K562 (cell line): ENCODE measurements at regions not wholly inside any gene's neighbourhood (a gene's known extent, or its start where the extent isn't known, plus 50 kb on each side); places are given as distances from the start of the nearest gene placed in this dataset.

Experiments
- ATAC-seq: fragments of 200-7000 bp; cut with Tn5 transposase; 3 replicates; pipeline ENCODE4 v1.9.1; 2020; ENCODE audit warnings: moderate library complexity
- BruUV-seq: library from RNA; stranded (reverse); fragments of 400-500 nt; replicated peaks from 2 replicates; lab custom pipeline; 2021; lab: Mats Ljungman, UMichigan
- CTCF ChIA-PET: fragments of 300-600 bp; formaldehyde crosslinking; extraction: SDS; loops from one replicate; lab custom pipeline; 2021; ENCODE audit warnings: low intra/inter-chr PET ratio; lab: Yijun Ruan, JAX
- POLR2A ChIA-PET: fragments of 300-600, 350-650 bp; sonication (Branson Sonifier 250); formaldehyde crosslinking; extraction: SDS; loops from one replicate; lab custom pipeline; 2021; ENCODE audit warnings: antibody characterized with exemption, inconsistent platforms; lab: Yijun Ruan, JAX
- DNase-seq, 4 experiments: peaks; one replicate each; pipeline versions ENCODE4 v3.0.0 to v3.0.0-alpha.2; 2011 to 2018; ENCODE audit warnings: low spot score in 3 of 4, mixed read lengths in 3 of 4; ENCODE audit errors: extremely low read depth in 1 of 4
- FAIRE-seq: peaks from 2 replicates; lab custom pipeline; 2011; peaks lifted over from hg19 to GRCh38; lab: Jason Lieb, UNC
- H2AFZ ChIP-seq: 2 replicates; pipeline ENCODE4 v1.6.0; 2011; ENCODE audit warnings: low read depth, low read length, control low read depth, inconsistent platforms
- H3K27ac ChIP-seq: fragments of 200-600 bp; 3 replicates; pipeline ENCODE4 v1.8.0; 2011; ENCODE audit warnings: low read depth, mild to moderate bottlenecking, control low read depth, inconsistent platforms, low read length, moderate library complexity, mixed read lengths; ENCODE audit errors: extremely low read depth
- H3K27me3 ChIP-seq, 2 experiments: fragments of 300-600 bp in 1 of 2; 2 replicates in 1 of 2; 3 replicates in 1 of 2; pipeline versions ENCODE4 v1.6.0 to v1.8.0; 2011; ENCODE audit warnings: inconsistent platforms in 2 of 2, low read length in 2 of 2, mild to moderate bottlenecking in 1 of 2, mixed read lengths in 1 of 2, moderate library complexity in 1 of 2; ENCODE audit not compliant: control insufficient read depth in 2 of 2, insufficient read depth in 2 of 2
- H3K36me3 ChIP-seq: fragments of 300-600 bp; 3 replicates; pipeline ENCODE4 v1.8.0; 2011; ENCODE audit warnings: mild to moderate bottlenecking, low read length, inconsistent platforms; ENCODE audit not compliant: control insufficient read depth, insufficient read depth
- H3K4me1 ChIP-seq, 2 experiments: fragments of 200-600 bp in 1 of 2; replicated peaks in 1 of 2; 2 replicates in 1 of 2; 3 replicates in 1 of 2; pipeline versions ENCODE4 v1.5.1 to v1.8.0; 2011; ENCODE audit warnings: inconsistent platforms in 2 of 2, low read length in 2 of 2, mild to moderate bottlenecking in 1 of 2, mixed read lengths in 1 of 2, moderate library complexity in 1 of 2; ENCODE audit not compliant: control insufficient read depth in 2 of 2, insufficient read depth in 2 of 2
- H3K4me2 ChIP-seq: 2 replicates; pipeline ENCODE4 v1.6.1; 2011; ENCODE audit warnings: low read length, control low read depth, inconsistent platforms, mixed read lengths; ENCODE audit not compliant: insufficient read depth
- H3K4me3 ChIP-seq: fragments of 200-600 bp; sonication (generic), shearing (Covaris generic); 2 replicates; pipeline ENCODE4 v1.5.1; 2016; ENCODE audit warnings: control low read depth, inconsistent platforms
- H3K79me2 ChIP-seq: fragments of 200-600 bp; 3 replicates; pipeline ENCODE4 v1.8.0; 2011; ENCODE audit warnings: low read length, inconsistent platforms; ENCODE audit not compliant: control insufficient read depth, insufficient read depth
- H3K9ac ChIP-seq, 2 experiments: 2 replicates each; pipeline versions ENCODE4 v1.6.0 to v1.6.1; 2011; ENCODE audit warnings: low read depth in 2 of 2, low read length in 2 of 2, control low read depth in 1 of 2, inconsistent platforms in 1 of 2, mild to moderate bottlenecking in 1 of 2, mixed read lengths in 1 of 2; ENCODE audit not compliant: insufficient read depth in 1 of 2
- H3K9me1 ChIP-seq: one replicate; pipeline ENCODE4 v1.6.0; 2011; ENCODE audit warnings: inconsistent platforms, mild to moderate bottlenecking, low read length, moderate library complexity; ENCODE audit not compliant: control insufficient read depth, insufficient read depth
- H3K9me3 ChIP-seq: replicated peaks from 2 replicates; pipeline ENCODE4 v1.5.1; 2011; ENCODE audit warnings: low read depth, low read length, inconsistent platforms; ENCODE audit not compliant: control insufficient read depth, insufficient read depth
- H4K20me1 ChIP-seq: replicated peaks from 2 replicates; pipeline ENCODE4 v1.6.1; 2011; ENCODE audit warnings: low read length, inconsistent platforms, mixed read lengths; ENCODE audit not compliant: control insufficient read depth, insufficient read depth
- ARID1B ChIP-seq: fragments of 450-650 bp; IDR thresholded peaks from 2 replicates; pipeline ENCODE4 v1.6.1; 2016; ENCODE audit warnings: antibody characterized with exemption, mild to moderate bottlenecking, inconsistent platforms
- CBX5 ChIP-seq: IDR thresholded peaks from 2 replicates; pipeline ENCODE4 v1.6.1; 2014; ENCODE audit warnings: low read depth, borderline replicate concordance
- COPS2 ChIP-seq: fragments of 450-650 bp; conservative IDR thresholded peaks from 2 replicates; pipeline ENCODE4 v1.6.1; 2016; ENCODE audit warnings: mild to moderate bottlenecking, moderate library complexity
- E2F6 ChIP-seq, 2 experiments: IDR thresholded peaks; 2 replicates each; pipeline ENCODE4 v1.6.1; 2011; ENCODE audit warnings: borderline replicate concordance in 1 of 2, control low read depth in 1 of 2, low read depth in 1 of 2, low read length in 1 of 2, mild to moderate bottlenecking in 1 of 2, mixed read lengths in 1 of 2, moderate library complexity in 1 of 2; ENCODE audit not compliant: insufficient read depth in 1 of 2, insufficient read length in 1 of 2, poor library complexity in 1 of 2, severe bottlenecking in 1 of 2; ENCODE audit errors: extremely low read depth in 1 of 2
- ETS1 ChIP-seq: conservative IDR thresholded peaks from 2 replicates; pipeline ENCODE4 v1.6.1; 2011; ENCODE audit warnings: low read depth, mild to moderate bottlenecking, low read length; ENCODE audit not compliant: control insufficient read depth
- ETV5 ChIP-seq: sonication (generic); formaldehyde crosslinking; IDR thresholded peaks from 2 replicates; pipeline ENCODE4 v1.4.0; 2020; ENCODE audit warnings: low read depth, mild to moderate bottlenecking, missing genetic modification reagents
- GATAD2B ChIP-seq: fragments of 450-650 bp; IDR thresholded peaks from 2 replicates; pipeline ENCODE4 v1.6.1; 2017; ENCODE audit warnings: mild to moderate bottlenecking, borderline replicate concordance
- GMEB1 ChIP-seq: fragments of 250-450 bp; sonication (Bioruptor Pico); IDR thresholded peaks from 2 replicates; pipeline ENCODE4 v1.4.0; 2020; ENCODE audit warnings: mild to moderate bottlenecking
- HDAC3 ChIP-seq: fragments of 450-650 bp; IDR thresholded peaks from 2 replicates; pipeline ENCODE4 v1.6.1; 2018; ENCODE audit warnings: borderline replicate concordance, mild to moderate bottlenecking, moderate library complexity; ENCODE audit not compliant: partially characterized antibody
- JUN ChIP-seq, 2 experiments: sonication (generic) in 1 of 2; formaldehyde crosslinking in 1 of 2; IDR thresholded peaks; 2 replicates each; pipeline versions ENCODE4 v1.6.1 to v1.8.0; 2012 to 2022; ENCODE audit warnings: borderline replicate concordance in 2 of 2, mild to moderate bottlenecking in 2 of 2, improper control_type of control experiment in 1 of 2, low read depth in 1 of 2, low read length in 1 of 2, missing genetic modification reagents in 1 of 2
- KLF6 ChIP-seq: fragments of 250-450 bp; sonication (Bioruptor Pico); IDR thresholded peaks from 2 replicates; pipeline ENCODE4 v1.4.0; 2020; ENCODE audit warnings: mild to moderate bottlenecking, moderate library complexity, borderline replicate concordance
- PHF21A ChIP-seq: fragments of 450-650 bp; IDR thresholded peaks from 2 replicates; pipeline ENCODE4 v1.6.1; 2017; ENCODE audit warnings: low read depth, borderline replicate concordance
- RBM39 ChIP-seq: fragments of 200-400 bp; formaldehyde crosslinking; optimal IDR thresholded peaks from 2 replicates; pipeline ENCODE3; 2018; ENCODE audit warnings: low read depth, low read length
- SIN3A ChIP-seq, 2 experiments: fragments of 150-350 bp in 1 of 2; IDR thresholded peaks; 2 replicates each; pipeline ENCODE4 v1.6.1; 2011 to 2016; ENCODE audit warnings: borderline replicate concordance in 2 of 2, low read depth in 2 of 2, low read length in 2 of 2, mild to moderate bottlenecking in 2 of 2, moderate library complexity in 2 of 2; ENCODE audit not compliant: control insufficient read depth in 1 of 2
- ZC3H8 ChIP-seq: fragments of 450-650 bp; IDR thresholded peaks from 2 replicates; pipeline ENCODE4 v1.6.1; 2017
- ZNF124 ChIP-seq: sonication (generic); formaldehyde crosslinking; IDR thresholded peaks from 2 replicates; pipeline ENCODE4 v1.8.1; 2022; ENCODE audit warnings: missing genetic modification reagents
- ZNF354B ChIP-seq: fragments of 250-450 bp; sonication (Bioruptor Pico); IDR thresholded peaks from 2 replicates; pipeline ENCODE4 v1.4.0; 2020
- ZNF431 ChIP-seq: sonication (generic); formaldehyde crosslinking; IDR thresholded peaks from 2 replicates; pipeline ENCODE4 v1.8.0; 2022; ENCODE audit warnings: mild to moderate bottlenecking, missing genetic modification reagents
- ZNF589 ChIP-seq: fragments of 200-800 bp; sonication (Bioruptor generic); IDR thresholded peaks from 2 replicates; pipeline ENCODE4 v1.6.1; 2016; ENCODE audit warnings: low read depth, missing genetic modification characterization, missing compliant biosample characterization
- WGBS: fragments of 100-300 bp; shearing (Covaris generic); methylation state at CpG from one replicate; pipeline ENCODE4 v1.1.6; 2016; ENCODE audit warnings: low coverage, mixed read lengths; ENCODE audit not compliant: insufficient coverage; ENCODE audit errors: missing lambda C conversion rate; 5-methylcytosine and 5-hydroxymethylcytosine counted together
- in situ Hi-C: fragments of 300-500 bp; cut with MboI; formaldehyde crosslinking; loops from 4 replicates; pipeline ENCODE4 v1.15.0; 2018; ENCODE audit warnings: inconsistent platforms, mixed read lengths
- intact Hi-C: fragments of 100-400 bp; cut with micrococcal nuclease; formaldehyde crosslinking; loops from 2 replicates; pipeline ENCODE4 v1.14.2; 2022

GRCh38 chr1:29868096-29868495 is 631.8 kb downstream of the PTPRU start:
- no peaks in the 10 kb centered on the region; the same call in 1 of the 2 replicates for H3K9me3 ChIP-seq
- no peak overlapping the region for H2AFZ ChIP-seq
- H3K4me2 ChIP-seq: no peak overlapping the region
- H3K36me3 ChIP-seq: no peaks in the 10 kb centered on the region
- no peaks in the 10 kb centered on the region for H3K4me1 ChIP-seq
- FAIRE-seq (no peak), DNase-seq (no peak), ATAC-seq (no peak)
- no peak overlapping the region for H3K9ac ChIP-seq
- in situ Hi-C loops: no loop called here
- ChIA-PET POLR2A (no interaction called here), CTCF (no interaction called here)
- no peak overlapping the region for H3K27ac ChIP-seq
- H4K20me1 ChIP-seq: no peaks in the 10 kb centered on the region
- no peak overlapping the region for H3K4me3 ChIP-seq
- H3K79me2 ChIP-seq: no peaks in the 10 kb centered on the region
- no TSS peak for BruUV-seq
- no peaks in the 10 kb centered on the region for H3K27me3 ChIP-seq
- 0% methylated on average over 2 of the region's 2 CpGs for WGBS
- intact Hi-C loops: no loop called here
- no peaks in the 10 kb centered on the region for H3K9me1 ChIP-seq
- no peak for TF ChIP-seq ZNF589
- TF ChIP-seq SIN3A (IDR thresholded peaks at IDR 0.05; ENCODE audit: borderline replicate concordance in 2 of 2, control insufficient read depth in 1 of 2, low read depth in 2 of 2, low read length in 2 of 2): no peak
- no peak for TF ChIP-seq KLF6 (CRISPR knock-in tag)
- no peak for TF ChIP-seq E2F6 (IDR thresholded peaks at IDR 0.05; ENCODE audit: borderline replicate concordance in 1 of 2, extremely low read depth in 1 of 2, insufficient read depth in 1 of 2, insufficient read length in 1 of 2, low read depth in 1 of 2, low read length in 1 of 2, poor library complexity in 1 of 2, severe bottlenecking in 1 of 2)
- TF ChIP-seq ZNF354B (CRISPR knock-in tag): no peak
- no peak for TF ChIP-seq ETV5 (CRISPR knock-in tag)
- TF ChIP-seq ZNF124 (CRISPR knock-in tag): no peak
- TF ChIP-seq JUN (IDR thresholded peaks at IDR 0.05; ENCODE audit: borderline replicate concordance, low read depth, low read length): no peak
- TF ChIP-seq JUN (CRISPR knock-in tag; IDR thresholded peaks at IDR 0.05; ENCODE audit: borderline replicate concordance): no peak
- TF ChIP-seq GMEB1: no peak
- no peak for TF ChIP-seq ZC3H8
- TF ChIP-seq ETS1: no peak
- TF ChIP-seq HDAC3: no peak
- no peak for TF ChIP-seq GATAD2B
- TF ChIP-seq PHF21A: no peak
- TF ChIP-seq COPS2: no peak
- TF ChIP-seq CBX5: no peak
- TF ChIP-seq ZNF431 (CRISPR knock-in tag): no peak
- TF ChIP-seq RBM39: no peak
- no peak for TF ChIP-seq ARID1B
